IMR-90 (cell line): ENCODE measurements at regions not wholly inside any gene's neighbourhood (a gene's known extent, or its start where the extent isn't known, plus 50 kb on each side); places are given as distances from the start of the nearest gene placed in this dataset.

Experiments used
- ATAC-seq: fragments of 200-7000 bp; cut with Tn5 transposase; 2 replicates; pipeline ENCODE4 v1.9.1; 2020; ENCODE audit warnings: low read depth, mild to moderate bottlenecking, moderate library complexity
- BruUV-seq: library from RNA; stranded (reverse); fragments of 400-500 nt; replicated peaks from 2 replicates; lab custom pipeline; 2021; lab: Mats Ljungman, UMichigan
- CTCF ChIA-PET: fragments of 300-600 bp; formaldehyde crosslinking; extraction: SDS; loops from one replicate; lab custom pipeline; 2021; ENCODE audit warnings: antibody characterized with exemption; lab: Yijun Ruan, JAX
- POLR2A ChIA-PET: fragments of 300-600 bp; sonication (Branson Sonifier 250); formaldehyde crosslinking; loops from one replicate; lab custom pipeline; 2022; ENCODE audit warnings: antibody characterized with exemption; ENCODE audit not compliant: unreplicated experiment; lab: Charles Lee
- DNase-seq: peaks from one replicate; pipeline ENCODE4 v3.0.0; 2013
- H2AFZ ChIP-seq: replicated peaks from 2 replicates; pipeline ENCODE3; 2013; ENCODE audit warnings: low read length, mild to moderate bottlenecking; ENCODE audit not compliant: poor library complexity
- H2AK5ac ChIP-seq: 2 replicates; pipeline ENCODE4 v1.6.1; 2013; ENCODE audit warnings: low read depth, low read length, inconsistent platforms
- H2AK9ac ChIP-seq: replicated peaks from 2 replicates; pipeline ENCODE3; 2013; ENCODE audit warnings: mild to moderate bottlenecking, low read depth, low read length, moderate library complexity; ENCODE audit not compliant: poor library complexity
- H2BK120ac ChIP-seq: 2 replicates; pipeline ENCODE4 v1.6.1; 2013; ENCODE audit warnings: low read depth, low read length, inconsistent platforms
- H2BK15ac ChIP-seq: 3 replicates; pipeline ENCODE4 v1.6.1; 2013; ENCODE audit warnings: low read depth, low read length, inconsistent platforms
- H2BK20ac ChIP-seq: 2 replicates; pipeline ENCODE4 v1.6.1; 2013; ENCODE audit warnings: low read depth, mild to moderate bottlenecking, inconsistent platforms, low read length, moderate library complexity
- H2BK5ac ChIP-seq: 2 replicates; pipeline ENCODE4 v1.6.1; 2013; ENCODE audit warnings: mild to moderate bottlenecking, low read depth, low read length, inconsistent platforms; ENCODE audit not compliant: poor library complexity, severe bottlenecking
- H3K14ac ChIP-seq: replicated peaks from 2 replicates; pipeline ENCODE4 v1.6.1; 2013; ENCODE audit warnings: low read depth, low read length, inconsistent platforms
- H3K18ac ChIP-seq: 2 replicates; pipeline ENCODE4 v1.6.1; 2013; ENCODE audit warnings: low read depth, low read length, control low read depth
- H3K23ac ChIP-seq: 2 replicates; pipeline ENCODE4 v1.6.1; 2013; ENCODE audit warnings: low read depth, low read length, inconsistent platforms
- H3K27ac ChIP-seq: 2 replicates; pipeline ENCODE4 v1.5.1; 2013; ENCODE audit warnings: mild to moderate bottlenecking, control low read depth, low read length; ENCODE audit not compliant: insufficient read depth
- H3K27me3 ChIP-seq: 2 replicates; pipeline ENCODE4 v1.6.1; 2013; ENCODE audit warnings: low read length; ENCODE audit not compliant: control insufficient read depth, insufficient read depth
- H3K36me3 ChIP-seq: 2 replicates; pipeline ENCODE4 v1.6.1; 2013; ENCODE audit warnings: low read length, mixed read lengths; ENCODE audit not compliant: control insufficient read depth, insufficient read depth
- H3K4ac ChIP-seq: 2 replicates; pipeline ENCODE4 v1.6.1; 2013; ENCODE audit warnings: low read depth, low read length, inconsistent platforms
- H3K4me1 ChIP-seq: 2 replicates; pipeline ENCODE4 v1.6.1; 2013; ENCODE audit warnings: low read length, mixed read lengths; ENCODE audit not compliant: control insufficient read depth, insufficient read depth
- H3K4me2 ChIP-seq: 2 replicates; pipeline ENCODE4 v1.6.1; 2013; ENCODE audit warnings: low read depth, mild to moderate bottlenecking, control low read depth, low read length, moderate library complexity
- H3K4me3 ChIP-seq: 2 replicates; pipeline ENCODE4 v1.5.1; 2013; ENCODE audit warnings: low read depth, mild to moderate bottlenecking, control low read depth, low read length, moderate library complexity; ENCODE audit not compliant: insufficient read depth
- H3K56ac ChIP-seq: 2 replicates; pipeline ENCODE4 v1.6.1; 2013; ENCODE audit warnings: low read length, inconsistent platforms; ENCODE audit not compliant: insufficient read depth; ENCODE audit errors: extremely low read depth
- H3K79me1 ChIP-seq, 2 experiments: 2 replicates each; pipeline ENCODE4 v1.6.1; 2013; ENCODE audit warnings: low read length in 2 of 2, inconsistent platforms in 1 of 2, low read depth in 1 of 2
- H3K9ac ChIP-seq: 2 replicates; pipeline ENCODE4 v1.6.1; 2013; ENCODE audit warnings: low read depth, low read length, control low read depth
- H3K9me1 ChIP-seq: 2 replicates; pipeline ENCODE4 v1.6.1; 2013; ENCODE audit warnings: low read length, inconsistent platforms; ENCODE audit not compliant: insufficient read depth
- H3K9me3 ChIP-seq: 2 replicates; pipeline ENCODE4 v1.6.1; 2013; ENCODE audit warnings: low read length; ENCODE audit not compliant: control insufficient read depth, insufficient read depth
- H4K20me1 ChIP-seq: 2 replicates; pipeline ENCODE4 v1.6.1; 2013; ENCODE audit warnings: low read length, inconsistent platforms; ENCODE audit not compliant: insufficient read depth
- H4K5ac ChIP-seq: 2 replicates; pipeline ENCODE4 v1.6.1; 2013; ENCODE audit warnings: mild to moderate bottlenecking, low read depth, low read length, control low read depth
- H4K8ac ChIP-seq, 2 experiments: 2 replicates each; pipeline ENCODE4 v1.6.1; 2013; ENCODE audit warnings: low read depth in 2 of 2, low read length in 2 of 2, control low read depth in 1 of 2, inconsistent platforms in 1 of 2
- H4K91ac ChIP-seq: 2 replicates; pipeline ENCODE4 v1.6.1; 2013; ENCODE audit warnings: low read depth, low read length, inconsistent platforms; ENCODE audit not compliant: insufficient read depth
- BHLHE40 ChIP-seq: fragments of 150-350 bp; IDR thresholded peaks from 2 replicates; pipeline ENCODE4 v1.6.1; 2016; ENCODE audit warnings: mild to moderate bottlenecking, low read depth, low read length
- CEBPB ChIP-seq: IDR thresholded peaks from 2 replicates; pipeline ENCODE4 v1.6.1; 2012; ENCODE audit warnings: low read depth, low read length, improper control_type of control experiment
- CHD1 ChIP-seq: IDR thresholded peaks from 2 replicates; pipeline ENCODE4 v1.6.1; 2012; ENCODE audit warnings: low read depth, low read length, improper control_type of control experiment
- MAFK ChIP-seq: IDR thresholded peaks from 2 replicates; pipeline ENCODE4 v1.6.1; 2012; ENCODE audit warnings: low read depth, low read length, improper control_type of control experiment
- NFE2L2 ChIP-seq: fragments of 150-350 bp; IDR thresholded peaks from 2 replicates; pipeline ENCODE4 v1.6.1; 2016; ENCODE audit warnings: low read depth, mild to moderate bottlenecking, low read length
- WGBS, 2 experiments: methylation state at CpG; one replicate each; pipeline versions ENCODE4 v1.1.5 to v1.1.7; 2013; ENCODE audit warnings: missing lambda C conversion rate in 2 of 2; ENCODE audit not compliant: insufficient read length in 1 of 2; ENCODE audit errors: extremely low coverage in 2 of 2; 5-methylcytosine and 5-hydroxymethylcytosine counted together
- dilution Hi-C: fragments of 300-500 bp; cut with HindIII; formaldehyde crosslinking; loops from one replicate; pipeline ENCODE4 v1.14.3; 2018; ENCODE audit warnings: low sequenced_read_pairs; ENCODE audit not compliant: unreplicated experiment
- in situ Hi-C: fragments of 300-500 bp; cut with MboI; formaldehyde crosslinking; loops from 3 replicates; pipeline ENCODE4 v1.14.3; 2019; ENCODE audit warnings: low sequenced_read_pairs, inconsistent platforms, mixed read lengths
- intact Hi-C: fragments of 100-400 bp; cut with micrococcal nuclease; formaldehyde crosslinking; loops from 2 replicates; pipeline ENCODE4 v1.10.0; 2022

DNA sequence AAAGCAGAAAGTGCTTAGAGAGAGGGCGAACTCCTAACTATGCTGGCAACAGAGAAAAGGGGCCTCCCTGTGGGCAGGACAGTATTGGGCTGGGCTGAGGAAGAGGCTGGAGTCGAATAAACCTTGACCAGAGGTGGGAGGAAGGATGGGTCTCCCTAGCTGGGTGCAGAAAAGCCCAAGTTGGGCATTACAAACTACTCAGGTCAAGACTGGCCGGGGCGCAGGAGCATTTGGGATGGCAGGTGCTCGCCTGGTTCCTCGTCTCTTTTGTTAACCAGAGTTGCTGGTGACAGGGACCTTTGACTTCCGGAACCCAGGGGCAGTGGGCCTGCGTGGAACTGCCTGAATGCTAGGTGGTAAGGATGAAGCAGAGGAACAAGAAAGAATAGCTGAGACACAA lies 80.3 kb upstream of the SHISAL1 start (continued):
- TF ChIP-seq BHLHE40 (no peak), CHD1 (no peak), MAFK (no peak), CEBPB (no peak)

DNA sequence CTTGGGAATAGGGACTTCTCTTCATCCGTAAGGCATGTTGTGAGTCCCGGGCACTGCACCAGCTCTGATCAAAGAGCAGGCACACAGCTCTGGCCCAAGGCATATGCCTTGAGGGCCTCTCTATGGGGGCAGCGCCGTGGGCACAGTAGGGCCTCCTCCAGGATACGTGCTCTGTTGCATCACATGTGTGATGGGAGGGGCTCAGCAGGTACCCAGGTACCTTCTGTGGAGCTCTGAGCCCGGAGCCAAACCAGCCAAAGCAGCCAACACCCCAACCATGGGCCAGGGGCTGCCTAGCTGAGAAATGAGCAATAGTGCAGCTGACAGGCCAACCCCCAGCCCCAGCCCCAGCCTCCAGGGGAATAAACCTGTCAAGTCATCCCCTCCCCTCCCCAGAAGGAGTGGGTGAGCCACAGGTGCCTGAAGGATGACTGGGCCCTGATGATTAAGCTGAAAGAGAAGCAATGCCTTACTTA lies 79.7 kb upstream of the SHISAL1 start:
- Histone ChIP-seq H2AFZ (no peak overlapping the region), H2BK5ac (no peak overlapping the region), H3K27ac (no peak overlapping the region), H3K14ac (no peak overlapping the region), H2AK9ac (no peak overlapping the region), H4K91ac (no peak overlapping the region), H4K20me1 (no peaks in the 10 kb centered on the region), H3K18ac (no peak overlapping the region), H3K36me3 (no peaks in the 10 kb centered on the region), H3K79me1 (no peaks in the 10 kb centered on the region), H3K4me3 (no peak overlapping the region), H3K4me2 (no peak overlapping the region), H3K56ac (no peak overlapping the region), H3K4ac (no peak overlapping the region), H2AK5ac (no peak overlapping the region), H2BK15ac (no peak overlapping the region), H3K27me3 (peaks cover 20% of the 10 kb centered on the region), H3K9ac (no peak overlapping the region), H3K9me1 (no peaks in the 10 kb centered on the region), H3K9me3 (no peaks in the 10 kb centered on the region), H2BK120ac (no peak overlapping the region), H4K5ac (no peak overlapping the region), H4K8ac (no peak overlapping the region), H2BK20ac (no peak overlapping the region), H3K23ac (no peak overlapping the region), H3K4me1 (no peaks in the 10 kb centered on the region; the same call in 1 of the 2 replicates)
- in situ Hi-C loops (no loop called here), intact Hi-C loops (no loop called here), dilution Hi-C loops (no loop called here)
- WGBS, 2 experiments = no CpG with 5 or more reads among the region's 6 CpGs
- ChIA-PET CTCF (no interaction called here), POLR2A (no interaction called here)
- no TSS peak for BruUV-seq
- DNase-seq (peak; percentile 11), ATAC-seq (no peak)
- peak; percentile 37; the same call in 1 of the 2 replicates for TF ChIP-seq NFE2L2
- no peak for TF ChIP-seq CHD1
